Astrocyte of the cerebellum (primary cell): ENCODE measurements at regions not wholly inside any gene's neighbourhood (a gene's known extent, or its start where the extent isn't known, plus 50 kb on each side); places are given as distances from the start of the nearest gene placed in this dataset.
"Not testable (repeated sequence)": the region's sequence is repeated elsewhere in the genome, so short reads cannot be mapped to it uniquely, and the experiment has no call there.

Experiments
- DNase-seq: peaks from one replicate; pipeline ENCODE4 v3.0.0-alpha.2; 2011; ENCODE audit warnings: low read depth
- H3K4me3 ChIP-seq: 2 replicates; pipeline ENCODE4 v1.5.1; 2011; ENCODE audit warnings: mild to moderate bottlenecking, low read depth, low read length, moderate library complexity
- CTCF ChIP-seq: IDR thresholded peaks from 2 replicates; pipeline ENCODE4 v1.5.1; 2012; ENCODE audit warnings: low read length, low read depth, moderate library complexity, mild to moderate bottlenecking; ENCODE audit errors: missing control alignments
- in situ Hi-C: cut with HindIII; loops from 2 replicates; pipeline ENCODE4 v1.10.0; 2017; ENCODE audit warnings: low sequenced_read_pairs

DNA sequence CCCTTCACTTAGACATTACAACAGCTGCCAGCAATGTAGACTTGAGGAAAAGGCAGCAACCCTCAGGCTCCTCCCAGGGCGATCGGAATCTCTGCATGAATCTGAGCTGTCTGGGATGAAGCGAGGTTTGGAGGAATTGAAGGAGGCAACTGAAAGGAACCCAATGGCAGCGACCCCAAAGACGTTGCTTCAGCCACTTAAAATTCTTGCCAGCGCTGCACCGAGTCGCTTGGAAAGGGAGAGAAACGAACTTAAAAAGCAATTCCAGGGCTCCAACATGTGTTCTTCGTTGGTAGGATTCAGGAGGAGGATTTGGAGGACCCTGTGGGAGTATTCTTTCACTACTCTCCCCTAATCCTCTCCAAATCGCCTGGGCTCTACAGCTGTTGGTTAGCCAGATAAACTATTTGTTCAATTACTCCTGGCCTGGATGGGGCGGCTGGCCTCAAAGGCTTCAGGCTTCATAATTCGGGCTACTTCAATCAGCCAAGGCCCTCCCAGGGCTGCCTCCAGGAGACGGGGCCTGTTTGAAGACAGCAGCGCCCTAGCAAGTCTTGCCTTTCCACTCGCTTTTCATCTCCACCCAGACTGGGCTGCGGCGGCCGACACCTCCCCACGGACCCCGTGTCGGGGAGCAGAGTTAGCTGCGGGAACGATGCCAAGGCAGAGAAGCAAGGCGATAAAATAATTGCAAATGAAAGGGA, 72.4 kb upstream of the TMEM45B start:
- no peak for DNase-seq
- in situ Hi-C loops, result no loop called here
- no peak for TF ChIP-seq CTCF
- no peak overlapping the region for H3K4me3 ChIP-seq

DNA sequence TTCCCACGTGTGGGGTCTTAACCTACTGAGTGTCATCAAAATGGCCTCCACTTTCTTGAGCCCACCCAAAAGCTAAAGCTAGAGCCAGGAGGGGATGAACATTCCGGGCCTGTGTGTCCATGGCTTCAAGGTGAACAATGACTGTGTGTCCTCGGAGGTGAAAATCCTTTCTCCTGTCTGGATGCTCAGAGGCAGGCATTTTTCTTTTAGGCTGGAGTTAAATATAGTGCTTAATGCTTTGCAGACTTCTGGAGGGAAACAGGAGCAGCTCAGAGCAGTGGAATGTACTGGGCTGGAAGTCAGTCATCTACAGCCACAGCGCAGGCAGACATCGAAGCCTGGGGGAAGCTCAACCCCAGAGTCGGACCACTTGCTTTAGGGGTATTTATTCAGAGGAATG, 68.6 kb upstream of the TMEM45B start:
- no peak for DNase-seq
- in situ Hi-C loops, result no loop called here
- TF ChIP-seq CTCF, result no peak
- no peak overlapping the region for H3K4me3 ChIP-seq

- TF ChIP-seq CTCF, result no peak
- DNase-seq, result no peak
- no peak overlapping the region for H3K4me3 ChIP-seq
- in situ Hi-C loops, result no loop called here
Measured at GRCh38 chr11:129749141-129749540, 66.5 kb upstream of the TMEM45B start.

DNA sequence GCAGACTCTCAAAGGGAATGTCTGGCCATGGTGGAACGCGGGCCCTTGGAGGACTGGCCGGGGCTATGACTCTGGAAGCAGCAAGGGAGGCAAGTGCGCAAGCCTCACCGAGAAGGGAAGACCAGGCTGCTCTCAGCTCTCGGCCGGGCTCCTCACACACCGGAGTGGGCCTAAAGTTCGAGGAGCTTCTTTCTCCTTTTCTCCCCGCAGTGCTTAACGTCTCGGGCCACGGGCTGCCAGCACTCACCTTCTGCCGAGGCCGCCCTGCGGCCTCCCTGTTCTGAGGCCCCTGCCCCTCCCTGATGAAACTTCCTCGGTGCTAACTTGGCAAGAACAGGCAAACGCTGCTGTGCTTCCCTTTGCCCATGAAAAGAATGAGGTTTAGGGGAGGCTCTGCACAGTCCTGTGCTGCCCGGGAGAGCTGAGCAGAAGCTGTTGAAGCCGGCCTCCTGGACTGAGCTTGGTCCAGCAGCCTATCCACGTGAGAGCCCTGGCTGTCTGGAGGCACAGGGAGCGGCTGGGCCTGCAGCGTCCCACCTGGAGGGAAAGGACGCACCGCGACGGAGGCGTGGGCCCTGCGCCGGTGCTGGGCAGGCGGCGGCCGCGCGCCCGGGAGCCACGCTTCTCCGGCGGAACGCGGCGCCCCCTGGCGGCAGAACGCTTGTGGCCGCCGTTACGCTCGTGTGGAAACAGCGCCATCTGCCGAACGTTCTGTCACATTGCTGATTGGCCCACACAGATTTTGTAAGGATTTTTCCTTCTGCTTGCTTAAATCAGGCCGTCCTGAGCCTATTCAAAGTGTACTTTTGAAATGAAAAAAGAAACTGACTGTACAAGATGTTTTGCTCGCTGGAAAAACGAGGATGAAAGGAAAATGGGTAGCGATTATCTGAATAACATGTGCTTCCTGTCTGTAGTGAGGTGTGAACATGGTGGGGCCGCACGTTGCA, 65.0 kb upstream of the TMEM45B start:
- peak overlapping the region; percentile 23 for H3K4me3 ChIP-seq
- peak; percentile 74 for TF ChIP-seq CTCF
- peak; percentile 55 for DNase-seq
- in situ Hi-C loops, result loop anchor here (5.0 kb wide), 1 partner anchor 233 kb away; no protein-coding TSS in a partner anchor

GRCh38 chr11:129751511-129751910, 64.1 kb upstream of the TMEM45B start:
- H3K4me3 ChIP-seq, result no peak overlapping the region
- DNase-seq, result no peak
- TF ChIP-seq CTCF, result no peak
- in situ Hi-C loops, result loop anchor here (5.0 kb wide), 1 partner anchor 234 kb away; no protein-coding TSS in a partner anchor

GRCh38 chr11:129763569-129763968, 52.1 kb upstream of the TMEM45B start:
- DNase-seq, H3K4me3 ChIP-seq, in situ Hi-C loops: not testable (repeated sequence)

DNA sequence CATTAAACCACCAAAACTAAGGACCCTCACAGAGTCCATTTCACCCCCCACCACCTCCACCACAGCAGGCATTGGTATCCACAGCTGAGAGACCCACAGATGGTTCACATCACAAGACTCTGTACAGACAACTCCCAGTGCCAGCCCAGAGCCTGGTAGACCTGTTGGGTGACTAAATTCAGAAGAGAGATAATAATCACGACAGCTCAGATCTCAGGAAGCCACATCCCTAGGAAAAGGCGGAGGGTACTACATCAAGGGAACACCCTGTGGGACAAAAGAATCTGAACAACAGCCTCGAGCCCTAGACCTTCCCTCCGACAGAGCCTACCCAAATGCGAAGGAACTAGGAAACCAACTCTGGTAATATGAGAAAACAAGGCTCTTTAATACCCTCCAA, 51.4 kb upstream of the TMEM45B start:
- H3K4me3 ChIP-seq, in situ Hi-C loops: not testable (repeated sequence)

More for the DNA sequence above, 51.4 kb upstream of the TMEM45B start:
- DNase-seq, result not testable (repeated sequence)
